ENCODE measurements at regions not wholly inside any gene's neighbourhood (a gene's known extent, or its start where the extent isn't known, plus 50 kb on each side); places are given as distances from the start of the nearest gene placed in this dataset.

DNA sequence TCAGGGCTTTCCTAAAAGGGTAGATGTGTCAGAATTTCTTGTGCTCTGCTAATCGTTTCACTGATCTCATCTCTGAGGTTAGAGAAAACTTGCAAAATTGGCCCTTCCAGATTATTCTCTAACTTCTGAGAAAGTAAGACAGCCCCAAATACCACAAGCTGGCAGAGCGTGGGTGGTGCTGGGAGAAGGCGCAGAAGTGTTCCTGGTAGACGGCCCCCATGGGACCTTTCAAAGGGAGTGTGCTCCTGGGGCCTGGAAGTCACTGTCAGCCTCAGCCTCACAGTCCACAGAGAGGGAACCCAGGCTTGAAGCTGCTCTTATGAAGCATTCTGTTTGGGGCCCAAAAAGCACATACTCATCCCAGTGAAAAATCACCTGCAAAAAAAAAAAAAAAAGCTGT lies 86.5 kb upstream of the PFN2 start:
- Histone ChIP-seq H3K9me3 (replicated peaks; ENCODE audit: control insufficient read depth, insufficient read depth, low read length) (no peaks in the 10 kb centered on the region), H3K9ac (ENCODE audit: control insufficient read depth, insufficient read depth, low read length) (no peak overlapping the region), H3K27me3 (replicated peaks in 1 of 2; ENCODE audit: control insufficient read depth in 2 of 2, insufficient read depth in 2 of 2, low read length in 1 of 2) (no peaks in the 10 kb centered on the region), H3K36me3 (ENCODE audit: control insufficient read depth in 2 of 2, insufficient read depth in 2 of 2, low read length in 1 of 2) (no peaks in the 10 kb centered on the region), H3K79me2 (ENCODE audit: control insufficient read depth, insufficient read depth, low read length) (no peaks in the 10 kb centered on the region), H3K4me2 (ENCODE audit: control insufficient read depth, insufficient read depth) (no peak overlapping the region), H3K27ac (ENCODE audit: control insufficient read depth, insufficient read depth) (no peak overlapping the region), H4K20me1 (ENCODE audit: control insufficient read depth, insufficient read depth) (no peaks in the 10 kb centered on the region), H3K4me1 (ENCODE audit: control insufficient read depth, insufficient read depth, low read length) (no peaks in the 10 kb centered on the region), H3K4me3 (no peak overlapping the region), H2AFZ (ENCODE audit: control insufficient read depth, low read depth, low read length) (no peak overlapping the region)
- RAD21 ChIA-PET (ENCODE audit: unreplicated experiment): no interaction called here
- TF ChIP-seq JUND (IDR thresholded peaks at IDR 0.05; ENCODE audit: low read depth, low read length) (no peak), IKZF1 (conservative IDR thresholded peaks at IDR 0.05) (0 out of 2 replicates have a peak, but pooled peaks have one; percentile 26), SMAD5 (IDR thresholded peaks at IDR 0.05; ENCODE audit: low read depth) (no peak), CEBPB (IDR thresholded peaks at IDR 0.05; ENCODE audit: borderline replicate concordance in 1 of 2, low read depth in 2 of 2, low read length in 2 of 2) (no peak)
- CTCF ChIA-PET: interaction anchor here (0.9 kb wide), 1 partner anchor 12 kb away, joined by 4 read pairs; no protein-coding TSS in a partner anchor
- WGBS (ENCODE audit: insufficient coverage, insufficient replicate concordance, low lambda C conversion rate, missing lambda C conversion rate): 56% methylated on average over 4 of the region's 4 CpGs
- SMC1A ChIA-PET (ENCODE audit: uncharacterized antibody, unreplicated experiment): interaction anchor here (0.8 kb wide), 1 partner anchor 34 kb away, joined by 4 read pairs; no protein-coding TSS in a partner anchor
- DNase-seq (ENCODE audit: low read depth, low spot score) (no peak), FAIRE-seq (no peak), ATAC-seq (no peak)
- BruUV-seq (replicated peaks): no TSS peak
- in situ Hi-C loops (cut with MboI) (no loop called here), intact Hi-C loops (cut with micrococcal nuclease; ENCODE audit: unreplicated experiment) (no loop called here)
- POLR2A ChIA-PET: interaction anchor here (0.6 to 0.7 kb wide), 2 partner anchors 39 to 73 kb away, joined by 3 read pairs; no protein-coding TSS in a partner anchor

DNA sequence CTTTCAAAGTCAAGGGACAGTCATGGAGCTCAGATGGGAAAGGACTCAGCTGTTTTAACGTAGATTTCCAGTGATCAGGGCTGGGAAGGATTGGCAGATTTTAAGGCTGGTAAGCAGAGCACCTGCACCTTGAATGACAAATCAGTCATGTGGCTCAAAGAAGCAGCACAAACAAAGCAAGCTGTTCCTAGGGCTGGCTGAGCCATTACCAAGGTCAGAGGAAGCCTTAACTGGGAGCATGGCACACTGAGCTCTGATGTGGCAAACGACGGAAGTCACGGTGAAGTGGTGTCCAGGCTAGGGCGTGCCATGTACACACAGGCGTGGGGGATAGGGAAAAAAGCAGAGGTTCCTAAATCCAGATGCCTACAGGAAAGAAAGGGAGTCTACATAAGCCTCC lies 84.6 kb upstream of the PFN2 start:
- no peaks in the 10 kb centered on the region for H3K9me3 ChIP-seq (replicated peaks; ENCODE audit: control insufficient read depth, insufficient read depth, low read length)
- 55% methylated on average over 6 of the region's 6 CpGs for WGBS (ENCODE audit: insufficient coverage, insufficient replicate concordance, low lambda C conversion rate, missing lambda C conversion rate)
- FAIRE-seq (no peak), ATAC-seq (no peak), DNase-seq (ENCODE audit: low read depth, low spot score) (no peak)
- ChIA-PET RAD21 (ENCODE audit: unreplicated experiment) (interaction anchor here (1.3 kb wide), 1 partner anchor 129 kb away, joined by 3 read pairs; no protein-coding TSS in a partner anchor), POLR2A (no interaction called here), CTCF (interaction anchor here (0.7 kb wide), 1 partner anchor 10 kb away, joined by 3 read pairs; no protein-coding TSS in a partner anchor), SMC1A (ENCODE audit: uncharacterized antibody, unreplicated experiment) (no interaction called here)
- no peak overlapping the region for H3K9ac ChIP-seq (ENCODE audit: control insufficient read depth, insufficient read depth, low read length)
- H3K4me2 ChIP-seq (ENCODE audit: control insufficient read depth, insufficient read depth): no peak overlapping the region
- H4K20me1 ChIP-seq (ENCODE audit: control insufficient read depth, insufficient read depth): no peaks in the 10 kb centered on the region
- in situ Hi-C loops (cut with MboI): no loop called here
- no peaks in the 10 kb centered on the region for H3K36me3 ChIP-seq (ENCODE audit: control insufficient read depth in 2 of 2, insufficient read depth in 2 of 2, low read length in 1 of 2)
- H3K27me3 ChIP-seq (replicated peaks in 1 of 2; ENCODE audit: control insufficient read depth in 2 of 2, insufficient read depth in 2 of 2, low read length in 1 of 2): no peaks in the 10 kb centered on the region
- no peak overlapping the region for H2AFZ ChIP-seq (ENCODE audit: control insufficient read depth, low read depth, low read length)
- no peak overlapping the region for H3K27ac ChIP-seq (ENCODE audit: control insufficient read depth, insufficient read depth)
- intact Hi-C loops (cut with micrococcal nuclease; ENCODE audit: unreplicated experiment): no loop called here
- no peak overlapping the region for H3K4me3 ChIP-seq
- no TSS peak for BruUV-seq (replicated peaks)
- no peaks in the 10 kb centered on the region for H3K4me1 ChIP-seq (ENCODE audit: control insufficient read depth, insufficient read depth, low read length)
- H3K79me2 ChIP-seq (ENCODE audit: control insufficient read depth, insufficient read depth, low read length): no peaks in the 10 kb centered on the region
- TF ChIP-seq TCF12 (IDR thresholded peaks at IDR 0.05; ENCODE audit: low read depth, low read length): no peak
- TF ChIP-seq TAF1 (IDR thresholded peaks at IDR 0.05; ENCODE audit: borderline replicate concordance, low read depth, low read length): no peak
- TF ChIP-seq SREBF2 (IDR thresholded peaks at IDR 0.05; ENCODE audit: low read length): no peak
- no peak for TF ChIP-seq ZZZ3 (IDR thresholded peaks at IDR 0.05; ENCODE audit: control insufficient read depth, insufficient read length, low read depth)
- TF ChIP-seq ZBTB40 (IDR thresholded peaks at IDR 0.05; ENCODE audit: borderline replicate concordance): no peak
- no peak for TF ChIP-seq DPF2 (IDR thresholded peaks at IDR 0.05)
- TF ChIP-seq POU2F2 (IDR thresholded peaks at IDR 0.05; ENCODE audit: borderline replicate concordance, low read depth, low read length): no peak
- no peak for TF ChIP-seq YBX1 (IDR thresholded peaks at IDR 0.05)
